Activated naive CD4-positive, alpha-beta T cell (primary cell): ENCODE measurements at regions not wholly inside any gene's neighbourhood (a gene's known extent, or its start where the extent isn't known, plus 50 kb on each side); places are given as distances from the start of the nearest gene placed in this dataset.
"Not testable (repeated sequence)": the region's sequence is repeated elsewhere in the genome, so short reads cannot be mapped to it uniquely, and the experiment has no call there.

Source experiments
- DNase-seq, 4 experiments: peaks; one replicate each; lab custom pipeline; 2025; lab: John Stamatoyannopoulos, UW

DNA sequence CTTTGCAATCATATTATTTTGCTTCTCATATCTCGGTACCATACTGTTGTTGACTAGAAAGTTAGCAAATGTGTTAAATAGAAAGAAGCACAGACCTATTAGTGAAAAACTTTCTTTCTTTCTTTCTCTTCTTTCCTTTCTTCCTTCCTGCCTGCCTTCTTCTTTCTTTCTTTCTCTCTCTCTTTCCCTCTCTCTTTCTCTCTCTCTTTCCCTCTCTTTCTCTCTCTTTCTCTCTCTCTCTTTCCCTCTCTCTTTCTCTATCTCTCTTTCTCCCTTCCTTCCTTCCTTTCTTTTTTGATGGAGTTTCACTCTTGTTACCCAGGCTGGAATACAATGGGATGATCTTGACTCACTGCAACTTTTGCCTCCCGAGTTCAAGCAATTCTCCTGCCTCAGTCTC lies 1160.6 kb downstream of the GATA3 start:
- no peak for DNase-seq

DNA sequence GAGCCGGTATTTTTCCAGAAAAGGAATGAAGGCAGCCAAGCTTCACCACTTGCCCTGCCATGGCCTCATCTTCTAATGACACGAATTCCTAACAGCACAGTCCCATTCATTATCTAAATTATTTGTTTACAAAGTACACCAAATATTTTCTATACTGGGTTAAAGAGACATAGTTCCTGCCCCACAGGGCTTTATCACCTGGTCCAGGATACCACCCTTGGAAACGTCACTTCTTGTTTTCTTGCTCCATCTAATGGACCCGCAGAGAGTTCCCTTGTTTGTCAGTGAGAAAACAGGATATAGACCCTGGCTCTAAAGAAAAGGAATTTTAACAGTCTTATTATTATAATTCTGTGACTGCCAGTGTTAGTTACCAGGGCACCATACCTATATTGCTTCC lies 1165.4 kb downstream of the GATA3 start:
- no peak for DNase-seq

DNA sequence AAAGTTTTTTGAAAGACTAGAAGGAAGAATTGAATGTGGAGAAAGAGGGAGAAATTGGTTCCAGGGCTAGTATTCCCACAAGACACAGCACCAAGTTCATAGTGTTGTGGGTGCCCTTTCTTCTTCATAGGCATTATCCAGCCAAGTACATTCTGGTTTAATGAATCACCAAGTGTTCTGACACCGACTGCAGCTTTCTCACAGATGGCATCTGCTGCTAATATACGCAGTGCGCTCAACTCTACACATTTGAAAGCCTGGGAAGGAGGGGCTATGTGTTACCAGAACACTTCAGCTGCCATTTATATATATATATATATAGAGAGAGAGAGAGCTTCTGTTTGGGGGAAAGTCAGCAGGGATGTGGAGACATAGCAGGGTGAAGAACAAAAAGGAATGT lies 1168.4 kb downstream of the GATA3 start:
- no peak for DNase-seq

DNA sequence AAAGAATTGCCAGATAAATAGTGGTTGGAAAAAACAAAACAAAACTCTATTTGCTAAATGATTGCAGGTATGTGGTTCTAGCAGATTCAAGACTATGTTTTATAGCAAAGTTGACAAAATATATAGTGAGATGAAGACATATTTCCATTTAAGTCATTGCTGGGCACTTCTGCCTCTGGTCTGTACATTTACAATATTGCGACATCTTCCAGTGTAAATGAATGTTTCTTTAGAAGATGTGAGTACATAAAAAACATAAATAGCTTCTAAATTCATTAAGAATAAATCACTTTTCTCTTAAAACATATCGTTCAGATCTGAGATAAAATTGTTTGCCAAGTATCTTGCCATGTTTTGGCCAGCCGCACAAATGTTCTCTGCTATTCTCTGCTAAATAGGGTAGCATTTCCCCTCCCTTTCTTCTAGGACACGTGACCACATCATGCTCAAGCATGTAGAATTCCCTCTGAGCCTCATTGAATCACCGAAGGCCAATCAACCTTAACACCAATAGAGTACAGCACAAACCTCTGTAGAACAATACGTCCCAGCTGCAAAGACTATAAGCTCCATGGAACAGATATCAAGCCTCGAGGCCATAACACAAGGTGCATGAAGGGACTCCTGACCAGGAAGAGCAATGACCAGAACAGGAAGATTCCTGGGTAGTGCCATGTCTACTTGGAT lies 1173.3 kb downstream of the GATA3 start:
- no peak for DNase-seq

DNA sequence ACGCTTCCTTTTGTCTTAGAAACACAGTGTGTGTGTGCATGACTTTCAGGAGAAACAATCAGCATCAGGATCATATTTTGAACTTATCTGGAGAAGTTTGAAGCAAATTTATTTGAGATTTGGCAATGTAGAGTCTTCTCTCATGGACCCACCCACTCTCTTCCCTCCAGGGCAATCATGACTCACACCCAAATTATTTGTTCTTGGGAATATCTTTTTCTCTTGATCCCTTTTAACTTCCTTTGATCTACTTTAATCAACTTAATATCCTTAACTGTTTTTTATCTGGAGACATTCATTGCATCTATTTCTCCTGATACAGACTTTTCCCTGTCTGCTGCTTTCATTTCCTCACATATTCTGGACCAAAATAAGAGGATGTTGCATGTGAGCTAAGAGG lies 1174.3 kb downstream of the GATA3 start:
- no peak for DNase-seq

DNA sequence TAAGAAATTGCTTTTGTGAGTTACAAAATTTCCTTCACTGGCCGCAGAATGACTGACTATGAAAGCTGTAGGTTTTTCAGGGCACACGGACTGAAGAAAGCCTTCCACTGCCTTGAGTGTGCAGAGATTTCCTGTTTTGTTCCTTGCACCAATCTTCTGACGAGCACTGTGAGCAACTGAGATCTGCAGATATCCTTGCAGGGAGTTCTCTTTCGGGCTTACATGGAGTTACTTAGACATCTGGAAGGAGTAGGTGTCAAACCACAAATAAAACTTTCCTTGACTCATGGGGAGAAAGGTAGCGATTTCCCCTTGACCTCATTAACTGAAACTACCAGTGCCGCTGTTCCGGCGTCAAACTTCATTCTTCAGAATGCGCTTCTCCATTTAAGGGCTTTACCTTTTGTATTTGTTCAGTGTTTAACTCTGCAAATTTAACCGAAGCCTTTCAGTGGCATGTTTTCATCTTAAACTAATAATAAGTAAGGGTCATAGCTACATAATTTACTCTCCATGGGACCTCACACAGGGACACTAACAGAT lies 1175.3 kb downstream of the GATA3 start:
- DNase-seq = no peak

DNA sequence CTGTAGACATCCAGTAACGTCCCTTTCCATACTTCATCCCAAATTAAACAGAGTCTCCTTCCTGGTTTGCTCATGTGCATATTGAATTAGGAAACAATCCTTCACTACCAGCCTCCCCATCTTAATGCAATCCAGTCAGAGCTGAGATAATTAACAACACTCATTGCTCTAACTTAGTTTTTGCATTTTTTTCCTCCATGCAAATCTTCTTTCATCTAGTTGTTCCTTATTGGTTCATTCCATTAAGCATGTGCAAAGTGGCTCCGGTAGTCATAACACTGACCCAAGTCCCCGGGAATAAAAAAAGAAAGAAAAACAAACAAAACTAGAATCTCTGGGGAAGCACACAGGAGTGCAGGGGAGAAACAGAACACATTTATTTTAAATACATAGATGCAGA lies 1176.1 kb downstream of the GATA3 start:
- DNase-seq = no peak

DNA sequence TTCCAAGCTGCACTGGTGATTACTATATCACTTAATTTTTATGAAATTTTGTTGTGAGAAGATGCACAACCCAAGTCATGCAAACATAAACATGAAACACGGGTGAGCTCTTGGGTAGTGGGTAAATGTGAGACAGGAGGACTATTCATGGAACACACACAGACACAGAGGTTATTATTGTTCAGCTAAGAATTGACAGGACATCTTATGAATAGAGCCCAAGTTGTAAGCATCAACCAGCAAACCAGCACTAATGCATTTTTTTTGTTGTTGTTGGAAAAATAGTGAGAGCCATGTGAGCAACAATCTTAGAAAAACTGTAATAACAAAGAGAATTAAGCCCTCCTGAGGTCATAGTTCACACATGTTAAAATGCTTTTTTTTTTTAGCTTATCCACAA lies 1179.7 kb downstream of the GATA3 start:
- DNase-seq = no peak

DNA sequence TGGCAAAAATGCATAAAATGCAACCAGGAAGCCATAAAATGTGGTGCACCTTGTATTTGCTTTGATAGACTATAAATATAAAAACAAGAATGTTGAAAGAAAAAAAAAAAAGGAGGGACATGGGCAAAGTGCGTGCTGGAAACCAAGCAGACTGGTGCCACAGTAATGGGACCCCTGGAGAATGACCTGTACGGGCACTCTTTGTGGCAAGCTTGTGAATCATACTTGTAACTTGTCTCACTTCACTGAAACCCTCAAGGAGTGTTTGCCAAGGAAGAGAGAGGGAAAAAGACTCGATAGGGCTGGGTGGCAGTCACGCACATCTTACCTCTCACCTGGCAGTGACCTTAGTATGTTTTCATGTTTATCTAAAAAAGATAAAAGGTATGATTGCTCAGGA lies 1183.6 kb downstream of the GATA3 start:
- DNase-seq = no peak

DNA sequence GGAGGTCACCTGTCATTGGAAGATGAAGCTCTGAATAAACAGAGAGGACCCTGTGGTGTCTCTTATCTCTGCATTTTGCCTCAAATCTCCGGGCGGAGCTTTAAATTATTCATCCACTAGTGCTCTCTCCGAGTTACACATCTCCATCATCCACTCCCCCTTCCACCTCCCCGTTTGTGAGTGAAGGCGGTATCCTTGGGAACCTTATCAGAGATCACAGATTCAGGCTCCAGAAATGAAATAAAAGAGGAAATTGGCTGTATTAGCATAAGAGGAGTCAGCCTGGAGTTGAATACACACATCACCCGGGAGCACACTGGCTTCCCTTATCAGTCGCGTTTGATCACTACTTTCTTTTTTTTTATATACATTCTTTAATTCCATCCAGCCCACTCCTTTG lies 1184.8 kb downstream of the GATA3 start:
- no peak for DNase-seq

DNA sequence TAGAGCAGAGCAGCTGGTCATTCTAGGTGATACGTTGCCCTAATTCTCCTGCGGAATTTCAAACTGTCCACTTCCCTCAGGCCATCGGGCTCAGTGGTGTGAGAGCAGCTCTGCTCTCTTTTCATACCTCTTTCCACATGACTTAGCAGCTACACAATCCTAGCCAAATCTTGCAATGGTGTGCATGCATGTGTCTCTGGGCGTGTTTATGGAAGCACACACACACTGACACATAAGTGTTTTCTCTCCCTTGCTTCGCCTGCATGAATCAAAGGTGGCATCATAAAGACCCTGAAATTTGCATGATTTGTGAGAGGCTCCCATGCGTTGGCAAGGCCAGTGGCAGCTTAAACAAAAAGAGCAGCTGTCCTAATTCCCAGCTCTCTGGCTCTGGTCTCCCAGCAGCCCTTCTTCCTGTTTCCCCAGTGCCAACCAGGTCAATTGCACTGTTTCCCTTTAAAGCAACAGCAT lies 1189.5 kb downstream of the GATA3 start:
- DNase-seq = no peak

DNA sequence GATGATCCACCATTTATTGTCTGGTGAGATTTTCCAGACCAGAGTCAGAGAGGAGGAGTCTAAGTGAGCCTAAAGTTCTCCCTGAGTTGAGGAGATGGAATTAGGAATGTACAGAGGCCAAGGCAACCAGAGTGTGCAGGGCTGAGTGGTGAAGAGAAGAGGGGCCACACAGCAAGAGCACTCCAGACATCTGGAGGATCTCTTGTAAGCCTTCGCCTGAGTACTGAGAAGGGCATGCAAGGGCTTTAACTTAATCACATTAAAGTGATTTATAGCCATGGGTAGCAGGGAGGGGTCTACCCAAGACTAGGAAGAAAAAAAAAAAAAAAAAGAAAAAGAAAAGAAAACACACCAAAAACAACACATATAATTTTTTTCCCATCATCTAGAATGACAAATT lies 1190.4 kb downstream of the GATA3 start:
- no peak for DNase-seq

DNA sequence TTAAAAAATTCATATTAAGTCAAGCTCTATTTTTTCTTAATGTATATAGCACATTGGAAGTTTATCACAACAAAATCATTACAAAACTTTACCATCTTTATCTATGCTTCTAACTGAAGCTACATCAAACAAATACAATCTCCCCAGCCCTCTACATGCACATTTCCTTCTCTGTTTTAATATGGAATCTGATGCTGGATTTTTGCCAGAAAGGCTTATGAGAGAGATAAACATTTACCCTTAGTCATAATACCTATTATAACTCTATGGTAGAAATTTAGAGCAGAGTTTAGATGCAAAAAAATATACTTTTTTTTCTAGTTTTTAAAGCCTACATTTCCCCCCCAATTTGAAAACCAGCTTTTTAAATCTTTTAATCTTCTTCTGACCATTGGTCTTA lies 1198.6 kb downstream of the GATA3 start:
- no peak for DNase-seq

DNA sequence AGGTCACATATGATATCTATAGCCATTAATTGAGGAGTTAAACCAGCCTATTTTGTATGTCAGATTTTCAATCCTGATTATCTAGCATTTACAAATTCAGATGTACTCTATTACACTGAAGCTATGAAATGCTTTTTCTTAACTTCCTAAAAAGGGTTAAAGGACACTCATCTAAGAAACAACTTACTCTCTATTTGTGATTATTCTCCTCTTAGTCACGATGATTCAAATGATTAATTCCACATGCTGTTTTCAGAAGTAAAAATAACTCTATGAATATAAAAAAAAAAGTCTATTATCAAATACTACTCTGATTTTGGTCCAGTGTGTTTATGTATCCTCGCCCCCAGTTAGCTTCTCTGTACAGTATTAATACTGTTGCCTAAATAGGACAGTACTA lies 1199.9 kb downstream of the GATA3 start:
- no peak for DNase-seq

DNA sequence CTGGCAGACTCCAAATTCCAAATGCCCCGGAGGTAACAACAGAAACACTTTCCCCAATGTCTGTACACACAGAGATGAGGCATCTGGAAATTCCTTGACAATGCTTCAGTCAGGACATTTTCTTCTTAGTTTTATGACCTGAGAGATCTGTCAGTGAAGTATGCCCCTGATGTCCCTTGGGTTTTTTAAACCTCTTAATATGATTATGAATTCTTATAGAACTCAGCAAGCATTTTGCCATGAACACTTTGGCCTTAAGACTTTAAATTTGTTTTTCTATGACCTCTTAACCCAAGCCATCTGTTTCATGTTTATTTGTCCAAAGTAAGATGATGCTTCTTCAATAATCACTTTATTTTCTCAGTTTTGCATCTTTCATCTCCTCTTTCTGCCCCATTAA lies 1206.2 kb downstream of the GATA3 start:
- no peak for DNase-seq

DNA sequence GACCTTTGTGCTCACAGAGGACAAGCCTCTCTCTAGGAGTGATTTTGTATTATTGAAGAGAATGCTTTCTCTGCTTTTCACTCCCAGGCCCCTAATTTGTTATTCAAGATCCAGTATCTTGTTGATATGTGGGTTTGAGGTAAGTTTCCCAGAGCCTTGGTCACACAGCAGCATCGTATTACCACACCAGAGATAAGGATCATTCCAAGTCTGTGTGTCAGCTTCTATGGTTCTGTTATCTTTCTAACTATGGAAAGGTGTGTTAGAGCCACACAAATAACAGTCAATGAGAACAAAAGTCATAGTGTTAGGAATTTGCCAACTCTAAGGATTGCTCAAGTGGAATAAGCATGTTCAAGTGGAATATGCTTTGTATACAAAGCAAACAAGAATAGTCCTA lies 1208.3 kb downstream of the GATA3 start:
- DNase-seq = no peak

DNA sequence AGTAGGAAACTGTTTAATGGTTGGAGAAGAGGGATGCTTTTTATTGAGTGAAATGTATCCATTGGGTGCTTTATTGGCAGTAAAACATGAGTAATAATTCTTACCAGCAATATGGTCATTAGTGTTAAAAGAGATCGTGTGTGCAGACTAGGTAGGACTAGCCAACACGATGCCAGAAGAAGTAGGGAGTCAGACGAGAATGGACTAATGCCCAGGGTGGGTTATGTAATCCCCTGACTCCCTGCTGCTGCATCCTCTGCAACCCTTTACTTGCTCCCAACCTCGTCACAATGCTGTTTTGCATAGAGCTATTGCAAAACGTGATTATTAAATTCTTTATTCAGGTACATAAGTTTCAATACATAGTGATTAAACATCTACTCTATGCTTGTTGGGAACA lies 1213.7 kb downstream of the GATA3 start:
- DNase-seq = no peak

DNA sequence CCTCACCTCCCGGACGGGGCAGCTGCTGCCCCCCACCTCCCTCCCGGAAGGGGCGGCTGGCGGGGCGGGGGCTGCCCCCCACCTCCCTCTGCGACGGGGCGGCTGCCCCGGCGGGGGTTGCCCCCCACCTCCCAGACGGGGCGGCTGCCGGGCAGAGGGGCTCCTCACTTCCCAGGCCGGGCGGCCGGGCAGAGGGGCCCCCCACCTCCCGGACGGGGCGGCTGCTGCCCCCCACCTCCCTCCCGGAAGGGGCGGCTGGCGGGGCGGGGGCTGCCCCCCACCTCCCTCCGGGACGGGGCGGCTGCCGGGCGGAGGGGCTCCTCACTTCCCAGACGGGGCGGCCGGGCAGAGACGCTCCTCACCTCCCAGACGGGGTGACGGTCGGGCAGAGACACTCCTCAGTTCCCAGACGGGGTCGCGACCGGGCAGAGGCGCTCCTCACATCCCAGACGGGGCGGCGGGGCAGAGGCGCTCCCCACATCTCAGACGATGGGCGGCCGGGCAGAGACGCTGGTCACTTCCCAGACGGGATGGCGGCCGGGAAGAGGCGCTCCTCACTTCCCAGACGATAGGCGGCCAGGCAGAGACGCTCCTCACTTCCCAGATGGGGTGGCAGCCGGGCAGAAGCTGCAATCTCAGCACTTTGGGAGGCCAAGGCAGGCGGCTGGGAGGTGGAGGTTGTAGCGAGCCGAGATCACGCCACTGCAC lies 1218.8 kb downstream of the GATA3 start:
- not testable (repeated sequence) for DNase-seq

DNA sequence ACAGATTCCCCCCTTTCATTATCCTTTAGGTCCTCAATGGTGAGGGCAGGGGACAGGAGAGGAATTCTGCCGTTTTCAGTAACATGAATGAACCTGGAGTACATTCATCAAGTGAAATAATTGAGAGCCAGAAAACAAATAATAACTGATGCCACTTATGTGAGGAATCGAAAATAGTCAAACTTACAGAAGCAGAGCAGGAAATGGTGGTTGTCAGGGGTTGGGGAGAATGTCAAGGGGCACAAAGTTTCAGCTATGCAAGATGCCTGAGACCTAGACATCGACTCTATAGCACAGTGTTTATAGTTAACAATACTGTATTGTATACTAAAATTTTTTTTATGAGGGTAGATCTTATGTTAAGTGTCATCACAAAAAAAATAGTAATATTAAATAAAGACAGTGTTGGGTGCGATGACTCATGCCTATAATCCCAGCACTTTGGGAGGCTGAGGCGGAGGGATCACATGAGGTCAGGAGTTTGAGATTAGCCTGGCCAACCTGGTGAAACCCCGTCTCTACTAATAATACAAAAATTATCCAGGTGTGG lies 1219.8 kb downstream of the GATA3 start:
- DNase-seq = no peak

DNA sequence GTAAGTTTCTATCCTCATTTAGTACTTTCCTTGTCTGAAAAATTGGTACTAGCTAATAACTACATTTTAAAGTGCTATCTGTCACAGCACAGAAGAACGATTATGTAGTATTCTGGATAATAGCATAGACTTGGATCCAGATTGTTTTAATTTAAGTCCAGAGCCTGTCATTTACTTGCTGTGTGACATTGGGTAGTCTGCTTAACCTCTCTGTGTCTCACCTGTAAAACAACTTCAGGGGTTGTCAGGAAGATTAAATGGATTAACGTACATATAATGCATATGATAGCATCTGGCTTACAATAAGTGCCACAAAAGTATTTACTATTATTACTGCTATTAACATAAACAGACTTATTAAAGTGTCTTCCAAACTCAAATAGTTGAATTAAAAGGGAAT lies 1221.4 kb downstream of the GATA3 start:
- DNase-seq = no peak

DNA sequence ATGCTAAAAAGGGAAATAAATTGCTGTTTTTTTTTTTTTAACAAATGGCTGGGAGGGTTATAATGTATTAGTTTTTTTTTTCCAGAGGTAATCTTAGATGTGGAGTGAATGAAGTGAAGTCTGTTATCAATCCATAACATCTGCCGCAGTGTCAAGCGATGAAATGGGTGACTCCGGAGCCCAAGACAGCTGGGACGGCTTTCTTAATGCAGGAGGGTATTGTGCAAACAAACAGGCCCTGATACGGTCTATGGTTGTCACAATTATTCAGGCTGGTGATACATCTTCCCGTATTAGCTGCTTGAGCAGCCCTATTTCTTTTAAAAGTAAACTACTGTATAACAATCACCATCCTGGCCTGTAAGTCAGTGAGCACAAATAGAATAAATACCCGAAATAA lies 1231.2 kb downstream of the GATA3 start:
- DNase-seq = no peak

DNA sequence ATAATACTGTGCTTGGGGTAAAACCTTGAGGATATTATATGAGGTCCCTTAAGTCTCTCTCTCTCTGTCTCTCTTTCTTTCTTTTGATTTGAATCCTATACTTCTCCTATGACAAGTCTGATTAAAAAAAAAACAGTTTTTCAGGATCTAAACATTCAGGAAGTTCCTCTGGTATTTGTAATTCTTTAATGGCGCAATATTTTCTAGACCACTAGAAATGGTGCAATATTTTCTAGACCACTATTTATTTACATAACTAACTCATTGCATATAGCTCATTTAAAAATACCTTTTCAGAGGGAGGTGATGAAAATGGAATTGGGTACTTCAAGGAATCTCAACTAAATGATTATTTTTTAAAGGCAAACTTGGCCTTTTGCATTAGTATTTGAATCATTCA lies 1235.3 kb downstream of the GATA3 start:
- no peak for DNase-seq

DNA sequence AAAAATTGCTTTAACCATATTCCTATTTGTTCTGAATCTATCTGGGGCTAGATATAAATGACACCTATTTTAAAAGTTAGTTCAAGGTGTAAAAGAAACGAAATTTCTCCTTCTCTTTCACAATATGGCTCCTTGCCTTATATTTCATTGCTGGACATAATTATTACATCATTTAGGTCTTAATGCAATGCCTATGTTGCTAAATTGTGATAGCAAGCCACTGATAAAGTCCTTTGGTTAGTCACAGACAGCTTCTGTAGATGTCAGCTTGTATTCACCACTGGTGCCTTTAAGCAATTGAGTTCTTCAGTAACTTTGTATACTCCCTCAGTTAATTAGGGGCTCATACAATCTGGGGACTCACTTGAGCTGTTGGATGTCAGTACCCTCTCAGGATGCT lies 1236.6 kb downstream of the GATA3 start:
- no peak for DNase-seq
